Right lobe of liver (tissue), 4 donors: ENCODE measurements at regions not wholly inside any gene's neighbourhood (a gene's known extent, or its start where the extent isn't known, plus 50 kb on each side); places are given as distances from the start of the nearest gene placed in this dataset.

Experiments used
- CTCF ChIP-seq, 4 donors: fragments of 200-600 bp in 3 of 4; fragments of 450-650 bp in 1 of 4; IDR thresholded peaks; one replicate each; pipeline versions ENCODE4 v1.5.1 to v1.8.0; 2016 to 2022; ENCODE audit warnings: antibody characterized with exemption in 4 of 4, mild to moderate bottlenecking in 2 of 4
- POLR2A ChIP-seq: fragments of 450-650 bp; IDR thresholded peaks from one replicate; pipeline ENCODE4 v1.6.1; 2017; ENCODE audit warnings: antibody characterized with exemption, mild to moderate bottlenecking
- donor health status: DM: no; HTN: no; CAD: no.
- donor health status: DM: no; HTN: no; CAD: no.
- donor health status: DM: no; HTN: yes; CAD: no.

DNA sequence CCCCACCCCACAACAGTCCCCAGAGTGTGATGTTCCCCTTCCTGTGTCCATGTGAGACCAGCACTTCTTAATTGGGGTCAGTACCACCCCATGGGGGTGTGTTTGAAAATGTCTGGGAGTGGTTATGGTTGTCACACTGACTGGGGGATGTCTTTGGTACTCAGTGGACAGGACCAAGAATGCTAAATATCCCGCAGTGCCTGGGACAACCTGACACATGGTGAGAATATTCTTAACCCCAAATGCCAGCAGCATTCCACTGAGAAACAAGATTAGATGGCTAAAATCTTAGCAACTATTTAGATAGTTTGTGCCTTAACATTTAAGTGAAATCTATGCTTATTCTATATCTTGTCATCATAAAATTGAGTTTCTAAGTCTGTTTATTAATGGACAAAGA, 177.5 kb upstream of the ZBED5 start:
- no peak for TF ChIP-seq CTCF (IDR thresholded peaks at IDR 0.05)
- no peak for TF ChIP-seq POLR2A
